Hepatocyte (in vitro differentiated cells): ENCODE measurements at regions not wholly inside any gene's neighbourhood (a gene's known extent, or its start where the extent isn't known, plus 50 kb on each side); places are given as distances from the start of the nearest gene placed in this dataset.

Experiments used
- DNase-seq: peaks from one replicate; pipeline ENCODE4 v3.0.0-alpha.2; 2016; ENCODE audit warnings: low spot score
- H2AFZ ChIP-seq: fragments of 200-600 bp; sonication (generic); 2 replicates; pipeline ENCODE4 v1.6.0; 2016; ENCODE audit warnings: antibody characterized with exemption, mild to moderate bottlenecking
- H3K27ac ChIP-seq: fragments of 200-600 bp; sonication (generic); 2 replicates; pipeline ENCODE4 v1.5.1; 2016; ENCODE audit warnings: mild to moderate bottlenecking
- H3K27me3 ChIP-seq: fragments of 200-600 bp; sonication (generic); 2 replicates; pipeline ENCODE4 v1.6.1; 2016
- H3K36me3 ChIP-seq: fragments of 200-600 bp; sonication (generic); replicated peaks from 2 replicates; pipeline ENCODE4 v1.5.1; 2016; ENCODE audit warnings: low read depth; ENCODE audit not compliant: insufficient read depth
- H3K4me1 ChIP-seq: fragments of 200-600 bp; sonication (generic); 2 replicates; pipeline ENCODE4 v1.5.1; 2016; ENCODE audit warnings: mild to moderate bottlenecking, moderate library complexity; ENCODE audit not compliant: insufficient read depth
- H3K4me2 ChIP-seq: fragments of 200-600 bp; sonication (generic); 2 replicates; pipeline ENCODE4 v1.6.0; 2016
- H3K4me3 ChIP-seq: fragments of 200-600 bp; sonication (generic); 2 replicates; pipeline ENCODE4 v1.5.1; 2016; ENCODE audit warnings: mild to moderate bottlenecking
- H3K79me2 ChIP-seq: fragments of 200-600 bp; sonication (generic); 2 replicates; pipeline ENCODE4 v1.6.0; 2017; ENCODE audit warnings: mild to moderate bottlenecking
- H3K9me2 ChIP-seq: fragments of 200-600 bp; sonication (generic); replicated peaks from 2 replicates; pipeline ENCODE4 v1.6.0; 2017; ENCODE audit warnings: mild to moderate bottlenecking; ENCODE audit not compliant: insufficient read depth
- H3K9me3 ChIP-seq: fragments of 200-600 bp; sonication (generic); 2 replicates; pipeline ENCODE4 v1.5.1; 2016; ENCODE audit warnings: low read depth, mild to moderate bottlenecking
- H4K20me1 ChIP-seq: fragments of 200-600 bp; sonication (generic); 2 replicates; pipeline ENCODE4 v1.6.0; 2016; ENCODE audit warnings: mild to moderate bottlenecking; ENCODE audit not compliant: insufficient read depth, poor library complexity, severe bottlenecking
- EZH2 ChIP-seq: fragments of 200-600 bp; sonication (generic); IDR thresholded peaks from 2 replicates; pipeline ENCODE4 v1.6.1; 2016; ENCODE audit warnings: antibody characterized with exemption, mild to moderate bottlenecking, borderline replicate concordance
- EZH2phosphoT487 ChIP-seq: fragments of 200-600 bp; sonication (generic); IDR thresholded peaks from one replicate; pipeline ENCODE4 v1.6.1; 2018; ENCODE audit warnings: antibody characterized with exemption, mild to moderate bottlenecking, low read depth, moderate library complexity; ENCODE audit not compliant: unreplicated experiment, severe bottlenecking
- WGBS: methylation state at CpG from one replicate; pipeline ENCODE4 v1.1.6; 2016; ENCODE audit warnings: low lambda C conversion rate; ENCODE audit errors: missing lambda C conversion rate; 5-methylcytosine and 5-hydroxymethylcytosine counted together
- TF ChIP-seq, protein P1 (sequence below): fragments of 200-600 bp; sonication (generic); IDR thresholded peaks from 2 replicates; pipeline ENCODE4 v1.5.1; 2016; ENCODE audit warnings: antibody characterized with exemption, mild to moderate bottlenecking; ENCODE audit not compliant: poor library complexity

DNA sequence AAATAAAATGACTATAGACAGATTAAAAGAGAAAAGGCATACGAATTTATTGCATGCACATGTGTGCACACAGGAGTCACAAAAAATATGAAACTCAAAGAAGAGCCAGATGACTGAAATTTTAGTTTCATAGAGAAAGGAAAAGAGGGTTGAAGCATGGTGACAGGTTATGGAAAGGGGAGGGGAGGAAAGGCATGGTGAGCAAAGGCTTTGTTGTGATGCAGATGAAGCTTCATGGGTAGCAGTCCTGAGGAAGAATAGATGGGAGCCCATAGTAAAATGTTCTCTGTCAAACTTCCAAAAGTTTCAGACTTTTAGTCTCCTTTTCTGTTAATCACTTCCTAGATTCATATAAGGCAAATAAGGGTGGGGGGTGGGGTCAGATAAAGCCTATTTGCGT is 612.7 kb upstream of the ATP2B1 start:
- no peaks in the 10 kb centered on the region for H3K36me3 ChIP-seq
- no peaks in the 10 kb centered on the region for H3K4me1 ChIP-seq
- H3K9me2 ChIP-seq = no peaks in the 10 kb centered on the region
- H3K4me3 ChIP-seq = no peak overlapping the region
- H2AFZ ChIP-seq = no peak overlapping the region
- WGBS = 94% methylated on average over 2 of the region's 2 CpGs
- no peak overlapping the region for H3K4me2 ChIP-seq
- no peaks in the 10 kb centered on the region for H3K9me3 ChIP-seq
- no peak overlapping the region for H3K27ac ChIP-seq
- H3K79me2 ChIP-seq = no peaks in the 10 kb centered on the region
- no peak for DNase-seq
- no peaks in the 10 kb centered on the region for H3K27me3 ChIP-seq
- no peaks in the 10 kb centered on the region for H4K20me1 ChIP-seq
- TF ChIP-seq, protein P1, sequence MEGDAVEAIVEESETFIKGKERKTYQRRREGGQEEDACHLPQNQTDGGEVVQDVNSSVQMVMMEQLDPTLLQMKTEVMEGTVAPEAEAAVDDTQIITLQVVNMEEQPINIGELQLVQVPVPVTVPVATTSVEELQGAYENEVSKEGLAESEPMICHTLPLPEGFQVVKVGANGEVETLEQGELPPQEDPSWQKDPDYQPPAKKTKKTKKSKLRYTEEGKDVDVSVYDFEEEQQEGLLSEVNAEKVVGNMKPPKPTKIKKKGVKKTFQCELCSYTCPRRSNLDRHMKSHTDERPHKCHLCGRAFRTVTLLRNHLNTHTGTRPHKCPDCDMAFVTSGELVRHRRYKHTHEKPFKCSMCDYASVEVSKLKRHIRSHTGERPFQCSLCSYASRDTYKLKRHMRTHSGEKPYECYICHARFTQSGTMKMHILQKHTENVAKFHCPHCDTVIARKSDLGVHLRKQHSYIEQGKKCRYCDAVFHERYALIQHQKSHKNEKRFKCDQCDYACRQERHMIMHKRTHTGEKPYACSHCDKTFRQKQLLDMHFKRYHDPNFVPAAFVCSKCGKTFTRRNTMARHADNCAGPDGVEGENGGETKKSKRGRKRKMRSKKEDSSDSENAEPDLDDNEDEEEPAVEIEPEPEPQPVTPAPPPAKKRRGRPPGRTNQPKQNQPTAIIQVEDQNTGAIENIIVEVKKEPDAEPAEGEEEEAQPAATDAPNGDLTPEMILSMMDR = no peak
- TF ChIP-seq EZH2 (no peak), EZH2phosphoT487 (no peak)

- no peaks in the 10 kb centered on the region for H4K20me1 ChIP-seq
These were observed 602.9 kb upstream of the ATP2B1 start for GRCh38 chr12:90311561-90311960.

DNA sequence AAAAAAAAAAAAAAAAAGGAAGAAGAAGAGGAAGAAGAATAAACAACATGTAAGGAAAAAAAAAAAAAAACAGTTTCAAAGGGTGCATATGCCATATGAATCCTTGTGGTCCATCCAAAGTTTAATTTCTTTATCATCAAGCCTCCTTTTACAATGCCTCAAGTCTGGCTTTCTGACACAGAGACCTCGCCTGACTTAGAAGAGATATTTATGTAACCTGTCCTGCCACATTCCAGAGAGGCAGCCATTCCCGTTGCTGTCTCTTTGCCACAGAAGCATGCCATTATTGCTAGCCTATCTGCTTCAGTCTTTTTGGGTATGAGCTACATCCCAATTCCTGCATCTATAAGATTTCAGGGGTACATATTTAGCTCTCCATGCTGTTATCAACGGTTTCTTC is 596.7 kb upstream of the ATP2B1 start:
- Histone ChIP-seq H2AFZ (no peak overlapping the region), H3K4me1 (no peaks in the 10 kb centered on the region), H3K27ac (no peak overlapping the region), H3K36me3 (no peaks in the 10 kb centered on the region), H3K9me2 (no peaks in the 10 kb centered on the region), H3K79me2 (no peaks in the 10 kb centered on the region), H3K27me3 (no peaks in the 10 kb centered on the region), H3K4me3 (no peak overlapping the region), H4K20me1 (no peaks in the 10 kb centered on the region), H3K9me3 (no peaks in the 10 kb centered on the region), H3K4me2 (no peak overlapping the region)
- DNase-seq = peak; percentile 28
- 55% methylated on average over 3 of the region's 3 CpGs for WGBS
- TF ChIP-seq EZH2phosphoT487 (no peak), EZH2 (no peak)
- TF ChIP-seq, protein P1 = no peak

More at GRCh38 chr12:90311561-90311960, 602.9 kb upstream of the ATP2B1 start:
- TF ChIP-seq EZH2 = no peak
- TF ChIP-seq, protein P1 = no peak
- no peak for TF ChIP-seq EZH2phosphoT487
- Histone ChIP-seq H3K9me3 (no peaks in the 10 kb centered on the region), H3K27me3 (no peaks in the 10 kb centered on the region), H2AFZ (no peak overlapping the region), H3K27ac (no peak overlapping the region), H3K9me2 (no peaks in the 10 kb centered on the region), H3K4me1 (no peaks in the 10 kb centered on the region), H3K36me3 (no peaks in the 10 kb centered on the region), H3K4me3 (no peak overlapping the region), H3K79me2 (no peaks in the 10 kb centered on the region), H3K4me2 (no peak overlapping the region)
- DNase-seq = no peak
- 89% methylated on average over 4 of the region's 4 CpGs for WGBS

DNA sequence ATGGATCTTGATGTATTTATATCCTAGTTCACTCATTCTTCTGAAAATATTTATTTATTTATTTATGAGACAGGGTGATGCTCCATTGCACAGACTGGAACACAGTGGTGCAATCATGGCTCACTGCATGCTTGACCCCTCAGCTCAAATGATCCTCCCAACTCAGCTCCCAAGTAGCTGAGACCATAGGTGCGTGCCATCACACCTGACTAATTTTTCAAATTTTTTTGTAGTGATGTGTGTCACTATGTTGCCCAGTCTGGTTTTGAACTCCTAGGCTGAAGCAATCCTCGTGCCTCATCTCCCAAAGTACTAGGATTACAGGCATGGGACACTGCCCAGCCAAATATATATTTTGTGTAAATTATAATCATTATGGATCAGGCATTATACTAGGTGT is 595.6 kb upstream of the ATP2B1 start:
- Histone ChIP-seq H3K27me3 (no peaks in the 10 kb centered on the region), H3K79me2 (no peaks in the 10 kb centered on the region), H3K9me2 (no peaks in the 10 kb centered on the region), H3K4me2 (no peak overlapping the region), H3K9me3 (no peaks in the 10 kb centered on the region), H3K4me3 (no peak overlapping the region), H3K27ac (no peak overlapping the region), H3K36me3 (no peaks in the 10 kb centered on the region), H2AFZ (no peak overlapping the region), H3K4me1 (no peaks in the 10 kb centered on the region), H4K20me1 (no peaks in the 10 kb centered on the region)
- TF ChIP-seq, protein P1 = no peak
- 91% methylated on average over 2 of the region's 2 CpGs for WGBS
- DNase-seq = no peak
